ENCODE measurements at regions not wholly inside any gene's neighbourhood (a gene's known extent, or its start where the extent isn't known, plus 50 kb on each side); places are given as distances from the start of the nearest gene placed in this dataset.

GRCh38 chr17:71878271-71878670, 242.5 kb upstream of the SOX9 start:
- no peak for DNase-seq
- Histone ChIP-seq H3K18ac (ENCODE audit: low read length) (no peak overlapping the region), H3K23ac (ENCODE audit: low read length) (no peak overlapping the region), H3K14ac (ENCODE audit: low read length) (no peak overlapping the region), H3K4me1 (ENCODE audit: control insufficient read depth in 1 of 2, insufficient read depth in 2 of 2, low read length in 2 of 2) (no peaks in the 10 kb centered on the region), H3K27ac (ENCODE audit: low read depth, low read length) (no peak overlapping the region), H2AFZ (ENCODE audit: insufficient read depth, low read length, poor library complexity) (no peak overlapping the region), H3K4me2 (ENCODE audit: low read length) (no peak overlapping the region), H2BK120ac (ENCODE audit: insufficient read depth, low read length, poor library complexity) (no peak overlapping the region), H3K9me3 (ENCODE audit: insufficient read depth, low read depth, low read length) (no peaks in the 10 kb centered on the region), H3K9ac (ENCODE audit: low read length) (no peak overlapping the region), H2AK5ac (ENCODE audit: low read length) (no peak overlapping the region), H3K4me3 (ENCODE audit: low read depth, low read length) (no peak overlapping the region), H2BK5ac (ENCODE audit: low read depth, low read length, poor library complexity) (no peak overlapping the region), H3K27me3 (ENCODE audit: insufficient read depth, low read length) (no peaks in the 10 kb centered on the region), H3K79me2 (ENCODE audit: control insufficient read depth, insufficient read depth, low read length, poor library complexity) (no peaks in the 10 kb centered on the region), H3K36me3 (ENCODE audit: control insufficient read depth in 1 of 2, insufficient read depth in 2 of 2, low read length in 2 of 2) (no peaks in the 10 kb centered on the region), H3K4ac (ENCODE audit: low read depth, low read length) (no peak overlapping the region), H3K79me1 (ENCODE audit: low read length) (no peaks in the 10 kb centered on the region), H4K91ac (ENCODE audit: low read depth, low read length) (no peak overlapping the region), H4K8ac (ENCODE audit: low read depth, low read length) (no peak overlapping the region), H4K12ac (ENCODE audit: low read depth, low read length) (no peak overlapping the region), H2BK12ac (ENCODE audit: low read length) (no peak overlapping the region)
- no CpG with 5 or more reads among the region's 1 CpG for WGBS (ENCODE audit: extremely low coverage, insufficient coverage, insufficient read length)

- Histone ChIP-seq H3K9me3 (ENCODE audit: insufficient read depth, low read depth, low read length) (no peaks in the 10 kb centered on the region), H4K8ac (ENCODE audit: low read depth, low read length) (no peak overlapping the region), H3K18ac (ENCODE audit: low read length) (no peak overlapping the region), H2AK5ac (ENCODE audit: low read length) (no peak overlapping the region), H3K9ac (ENCODE audit: low read length) (no peak overlapping the region), H3K27me3 (ENCODE audit: insufficient read depth, low read length) (no peaks in the 10 kb centered on the region), H3K79me2 (ENCODE audit: control insufficient read depth, insufficient read depth, low read length, poor library complexity) (no peaks in the 10 kb centered on the region), H2BK120ac (ENCODE audit: insufficient read depth, low read length, poor library complexity) (no peak overlapping the region), H2BK5ac (ENCODE audit: low read depth, low read length, poor library complexity) (no peak overlapping the region), H3K79me1 (ENCODE audit: low read length) (no peaks in the 10 kb centered on the region), H3K27ac (ENCODE audit: low read depth, low read length) (no peak overlapping the region), H3K4me3 (ENCODE audit: low read depth, low read length) (no peak overlapping the region), H3K4me2 (ENCODE audit: low read length) (no peak overlapping the region), H3K23ac (ENCODE audit: low read length) (no peak overlapping the region), H3K14ac (ENCODE audit: low read length) (no peak overlapping the region), H2AFZ (ENCODE audit: insufficient read depth, low read length, poor library complexity) (no peak overlapping the region), H2BK12ac (ENCODE audit: low read length) (no peak overlapping the region), H3K4ac (ENCODE audit: low read depth, low read length) (no peak overlapping the region), H4K91ac (ENCODE audit: low read depth, low read length) (no peak overlapping the region), H4K12ac (ENCODE audit: low read depth, low read length) (no peak overlapping the region), H3K36me3 (ENCODE audit: control insufficient read depth in 1 of 2, insufficient read depth in 2 of 2, low read length in 2 of 2) (no peaks in the 10 kb centered on the region), H3K4me1 (ENCODE audit: control insufficient read depth in 1 of 2, insufficient read depth in 2 of 2, low read length in 2 of 2) (no peaks in the 10 kb centered on the region)
- DNase-seq = no peak
- WGBS (ENCODE audit: extremely low coverage, insufficient coverage, insufficient read length) = no CpG with 5 or more reads among the region's 4 CpGs
These were observed 241.8 kb upstream of the SOX9 start for GRCh38 chr17:71878998-71879397.

GRCh38 chr17:71881041-71881440, 239.8 kb upstream of the SOX9 start:
- WGBS (ENCODE audit: extremely low coverage, insufficient coverage, insufficient read length) = no CpG with 5 or more reads among the region's 3 CpGs
- no peak overlapping the region for H3K23ac ChIP-seq (ENCODE audit: low read length)

GRCh38 chr17:71881581-71881980, 239.2 kb upstream of the SOX9 start:
- Histone ChIP-seq H3K36me3 (ENCODE audit: control insufficient read depth in 1 of 2, insufficient read depth in 2 of 2, low read length in 2 of 2) (no peaks in the 10 kb centered on the region), H3K79me1 (ENCODE audit: low read length) (no peaks in the 10 kb centered on the region), H3K79me2 (ENCODE audit: control insufficient read depth, insufficient read depth, low read length, poor library complexity) (no peaks in the 10 kb centered on the region), H3K9ac (ENCODE audit: low read length) (no peak overlapping the region), H2BK12ac (ENCODE audit: low read length) (no peak overlapping the region), H3K4me1 (ENCODE audit: control insufficient read depth in 1 of 2, insufficient read depth in 2 of 2, low read length in 2 of 2) (no peaks in the 10 kb centered on the region), H3K18ac (ENCODE audit: low read length) (no peak overlapping the region), H3K14ac (ENCODE audit: low read length) (no peak overlapping the region), H2BK120ac (ENCODE audit: insufficient read depth, low read length, poor library complexity) (no peak overlapping the region), H3K27ac (ENCODE audit: low read depth, low read length) (no peak overlapping the region), H3K4me3 (ENCODE audit: low read depth, low read length) (no peak overlapping the region), H2AFZ (ENCODE audit: insufficient read depth, low read length, poor library complexity) (no peak overlapping the region), H3K4ac (ENCODE audit: low read depth, low read length) (no peak overlapping the region), H4K8ac (ENCODE audit: low read depth, low read length) (no peak overlapping the region), H2AK5ac (ENCODE audit: low read length) (no peak overlapping the region), H4K91ac (ENCODE audit: low read depth, low read length) (no peak overlapping the region), H3K23ac (ENCODE audit: low read length) (no peak overlapping the region), H3K9me3 (ENCODE audit: insufficient read depth, low read depth, low read length) (no peaks in the 10 kb centered on the region), H4K12ac (ENCODE audit: low read depth, low read length) (no peak overlapping the region), H2BK5ac (ENCODE audit: low read depth, low read length, poor library complexity) (no peak overlapping the region), H3K4me2 (ENCODE audit: low read length) (no peak overlapping the region), H3K27me3 (ENCODE audit: insufficient read depth, low read length) (no peaks in the 10 kb centered on the region)
- no CpG with 5 or more reads among the region's 2 CpGs for WGBS (ENCODE audit: extremely low coverage, insufficient coverage, insufficient read length)
- no peak for DNase-seq

More at GRCh38 chr17:71881041-71881440, 239.8 kb upstream of the SOX9 start:
- H3K79me2 ChIP-seq (ENCODE audit: control insufficient read depth, insufficient read depth, low read length, poor library complexity) = no peaks in the 10 kb centered on the region
- no peak overlapping the region for H2AK5ac ChIP-seq (ENCODE audit: low read length)
- H3K4me2 ChIP-seq (ENCODE audit: low read length) = no peak overlapping the region
- no peaks in the 10 kb centered on the region for H3K27me3 ChIP-seq (ENCODE audit: insufficient read depth, low read length)
- H3K14ac ChIP-seq (ENCODE audit: low read length) = no peak overlapping the region
- H4K8ac ChIP-seq (ENCODE audit: low read depth, low read length) = no peak overlapping the region
- no peaks in the 10 kb centered on the region for H3K79me1 ChIP-seq (ENCODE audit: low read length)
- H2BK120ac ChIP-seq (ENCODE audit: insufficient read depth, low read length, poor library complexity) = no peak overlapping the region
- H3K4ac ChIP-seq (ENCODE audit: low read depth, low read length) = no peak overlapping the region
- H3K27ac ChIP-seq (ENCODE audit: low read depth, low read length) = no peak overlapping the region
- H3K4me1 ChIP-seq (ENCODE audit: control insufficient read depth in 1 of 2, insufficient read depth in 2 of 2, low read length in 2 of 2) = no peaks in the 10 kb centered on the region
- H4K91ac ChIP-seq (ENCODE audit: low read depth, low read length) = no peak overlapping the region
- H3K18ac ChIP-seq (ENCODE audit: low read length) = no peak overlapping the region
- H2BK12ac ChIP-seq (ENCODE audit: low read length) = no peak overlapping the region
- H3K9ac ChIP-seq (ENCODE audit: low read length) = no peak overlapping the region
- no peak overlapping the region for H2AFZ ChIP-seq (ENCODE audit: insufficient read depth, low read length, poor library complexity)
- no peaks in the 10 kb centered on the region for H3K9me3 ChIP-seq (ENCODE audit: insufficient read depth, low read depth, low read length)
- H4K12ac ChIP-seq (ENCODE audit: low read depth, low read length) = no peak overlapping the region
- H3K36me3 ChIP-seq (ENCODE audit: control insufficient read depth in 1 of 2, insufficient read depth in 2 of 2, low read length in 2 of 2) = no peaks in the 10 kb centered on the region
- H2BK5ac ChIP-seq (ENCODE audit: low read depth, low read length, poor library complexity) = no peak overlapping the region
- DNase-seq = no peak
- no peak overlapping the region for H3K4me3 ChIP-seq (ENCODE audit: low read depth, low read length)
